ENCODE measurements at regions not wholly inside any gene's neighbourhood (a gene's known extent, or its start where the extent isn't known, plus 50 kb on each side); places are given as distances from the start of the nearest gene placed in this dataset.
A peak's percentile ranks its signal among the peaks of the same experiment; 100 is the strongest.

DNA sequence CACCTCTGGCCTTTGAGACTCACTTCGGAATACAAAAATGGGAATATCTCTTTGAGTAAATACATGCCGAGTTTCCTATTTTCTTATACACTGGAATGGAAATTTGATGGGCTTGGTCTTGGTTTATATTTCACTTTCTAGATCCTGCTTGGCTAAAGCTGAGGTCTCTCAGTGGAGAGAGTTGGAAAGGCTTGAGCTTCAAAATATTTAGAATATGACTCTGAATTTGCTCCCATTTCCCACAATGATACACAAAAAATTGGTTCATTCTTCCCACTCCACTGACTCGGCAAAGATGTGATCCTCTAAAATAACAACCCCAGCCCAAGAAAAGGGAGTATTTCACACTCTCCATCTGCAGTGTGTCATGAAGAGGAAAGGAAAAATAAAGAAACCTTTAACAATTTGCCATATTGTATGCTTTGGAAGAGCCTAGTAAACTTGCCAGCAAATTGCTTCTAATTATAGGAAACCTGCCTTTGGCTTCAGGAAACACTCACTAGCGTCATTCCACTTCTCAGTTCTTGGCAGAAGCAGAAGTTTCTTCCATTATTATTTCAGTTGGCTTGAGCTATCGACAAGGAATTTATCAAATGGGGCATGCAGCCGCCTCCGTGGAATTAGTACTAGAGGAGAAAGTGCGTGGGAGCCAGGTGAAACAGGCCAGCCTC, 302.9 kb downstream of the NSG2 start:
- H3K27ac ChIP-seq = peak overlapping the region; percentile 69 to 81
- DNase-seq (ENCODE audit: low spot score in 2 of 2) = peak in 1 of 2 donors; percentile 74
- TF ChIP-seq CTCF (IDR thresholded peaks at IDR 0.05) = no peak
- H3K36me3 ChIP-seq = no peaks in the 10 kb centered on the region
- H3K4me1 ChIP-seq = peaks cover 0 to 8% of the 10 kb centered on the region in 2 donors
- H3K9me3 ChIP-seq = no peaks in the 10 kb centered on the region
- H3K4me3 ChIP-seq = no peak overlapping the region
- intact Hi-C loops (cut with DNase I) = loop anchor here (2.0 to 10.0 kb wide), 3 partner anchors 64 to 376 kb away; partner anchors contain the start of gene MSX2
- H3K27me3 ChIP-seq = no peaks in the 10 kb centered on the region

GRCh38 chr5:174352681-174353080, 307.2 kb downstream of the NSG2 start:
- Histone ChIP-seq H3K36me3 (no peaks in the 10 kb centered on the region), H3K4me3 (no peak overlapping the region), H3K27ac (no peak overlapping the region), H3K9me3 (no peaks in the 10 kb centered on the region), H3K27me3 (no peaks in the 10 kb centered on the region), H3K4me1 (peaks cover 0 to 5% of the 10 kb centered on the region in 2 donors)
- TF ChIP-seq CTCF (IDR thresholded peaks at IDR 0.05) = no peak
- intact Hi-C loops (cut with DNase I) = no loop called here
- no peak for DNase-seq (ENCODE audit: low spot score in 2 of 2)

DNA sequence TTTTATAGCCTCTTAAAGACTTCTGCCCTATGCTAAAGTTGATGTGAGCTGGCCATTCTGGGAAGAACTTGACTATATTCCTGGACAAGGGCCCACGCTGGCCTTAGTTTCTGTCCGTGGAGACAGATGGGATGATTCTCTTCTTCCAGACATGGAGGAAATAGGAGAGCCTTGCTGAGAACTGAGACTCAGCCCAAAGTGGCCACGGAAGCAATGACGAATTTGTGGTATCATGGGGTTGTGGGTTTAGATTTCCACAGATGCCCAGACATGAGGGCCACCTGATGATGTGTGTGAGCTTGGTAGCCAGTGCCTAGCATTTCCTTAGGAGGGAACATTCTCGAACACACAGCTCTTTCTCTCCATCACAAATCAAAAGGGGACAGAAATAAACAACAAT, 309.1 kb downstream of the NSG2 start:
- intact Hi-C loops (cut with DNase I) = no loop called here
- no peak for DNase-seq (ENCODE audit: low spot score in 2 of 2)
- H3K4me1 ChIP-seq = no peaks in the 10 kb centered on the region
- no peaks in the 10 kb centered on the region for H3K27me3 ChIP-seq
- no peak for TF ChIP-seq CTCF (IDR thresholded peaks at IDR 0.05)
- no peaks in the 10 kb centered on the region for H3K9me3 ChIP-seq
- no peaks in the 10 kb centered on the region for H3K36me3 ChIP-seq
- H3K27ac ChIP-seq = peak overlapping the region in 1 of 2 donors; percentile 23
- H3K4me3 ChIP-seq = no peak overlapping the region

DNA sequence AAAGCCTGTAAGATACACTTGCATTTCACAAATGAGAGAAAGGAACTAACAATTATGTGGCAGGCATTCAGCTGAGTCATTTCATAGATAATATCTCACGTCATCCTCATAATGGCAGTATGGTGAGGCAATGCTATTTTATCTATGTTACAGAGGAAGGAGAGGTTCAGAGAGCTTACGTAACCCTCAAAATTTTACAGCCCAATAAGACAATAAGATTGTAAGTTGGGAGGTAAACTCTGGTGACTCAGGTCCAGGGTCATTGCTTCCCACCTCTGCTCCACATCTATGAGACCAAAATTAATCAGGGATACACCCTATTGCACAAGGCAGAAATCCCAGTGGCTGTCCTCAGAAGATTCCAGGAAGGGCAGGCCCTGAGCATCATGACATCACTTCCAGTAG, 309.7 kb downstream of the NSG2 start:
- H3K27me3 ChIP-seq = no peaks in the 10 kb centered on the region
- no peak for TF ChIP-seq CTCF (IDR thresholded peaks at IDR 0.05)
- H3K36me3 ChIP-seq = no peaks in the 10 kb centered on the region
- H3K4me1 ChIP-seq = no peaks in the 10 kb centered on the region
- intact Hi-C loops (cut with DNase I) = no loop called here
- no peaks in the 10 kb centered on the region for H3K9me3 ChIP-seq
- peak in 1 of 2 donors; percentile 70 for DNase-seq (ENCODE audit: low spot score in 2 of 2)
- H3K4me3 ChIP-seq = no peak overlapping the region
- H3K27ac ChIP-seq = no peak overlapping the region

- Histone ChIP-seq H3K9me3 (no peaks in the 10 kb centered on the region), H3K36me3 (no peaks in the 10 kb centered on the region), H3K4me3 (no peak overlapping the region), H3K27me3 (no peaks in the 10 kb centered on the region), H3K27ac (peak overlapping the region in 1 of 2 donors; percentile 2), H3K4me1 (no peaks in the 10 kb centered on the region)
- DNase-seq (ENCODE audit: low spot score in 2 of 2) = no peak
- intact Hi-C loops (cut with DNase I) = no loop called here
- TF ChIP-seq CTCF (IDR thresholded peaks at IDR 0.05) = no peak
Measured at GRCh38 chr5:174355995-174356394, 310.5 kb downstream of the NSG2 start.
